H1 (cell line): ENCODE measurements at regions not wholly inside any gene's neighbourhood (a gene's known extent, or its start where the extent isn't known, plus 50 kb on each side); places are given as distances from the start of the nearest gene placed in this dataset.

Source experiments
- USF2 ChIP-seq: IDR thresholded peaks from 2 replicates; pipeline ENCODE4 v1.6.1; 2011; ENCODE audit warnings: low read length, improper control_type of control experiment

GRCh38 chr21:27196651-27197050, 229.8 kb upstream of the ADAMTS5 start (continued):
- TF ChIP-seq USF2 = no peak
- TF ChIP-seq, all 59 proteins: peak for 0
